Forelimb muscle (tissue), 1 donor: ENCODE measurements at regions not wholly inside any gene's neighbourhood (a gene's known extent, or its start where the extent isn't known, plus 50 kb on each side); places are given as distances from the start of the nearest gene placed in this dataset.

ENCODE experiments used
- DNase-seq: peaks from one replicate; pipeline ENCODE4 v3.0.0-alpha.2; 2013; ENCODE audit warnings: low read depth

DNA sequence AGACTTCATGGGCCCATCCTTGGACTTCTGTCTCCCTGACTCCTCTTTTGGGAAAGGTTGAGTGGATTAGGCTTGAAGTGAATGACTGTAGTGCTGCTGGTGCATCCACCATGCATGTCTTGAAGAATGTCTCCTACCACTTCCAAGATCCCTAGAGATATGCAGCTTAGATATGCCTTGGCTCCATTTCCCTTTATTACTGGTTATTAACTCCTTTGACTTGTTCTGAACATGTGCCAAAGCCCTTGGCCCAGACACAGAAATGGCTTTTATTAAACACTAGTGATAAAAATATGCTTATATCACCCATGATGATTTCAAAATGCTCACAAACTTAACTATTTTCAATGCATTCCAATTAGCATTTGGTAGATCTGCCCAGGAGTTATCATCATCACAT, 90.0 kb upstream of the SLC14A2 start:
- DNase-seq, result no peak

DNA sequence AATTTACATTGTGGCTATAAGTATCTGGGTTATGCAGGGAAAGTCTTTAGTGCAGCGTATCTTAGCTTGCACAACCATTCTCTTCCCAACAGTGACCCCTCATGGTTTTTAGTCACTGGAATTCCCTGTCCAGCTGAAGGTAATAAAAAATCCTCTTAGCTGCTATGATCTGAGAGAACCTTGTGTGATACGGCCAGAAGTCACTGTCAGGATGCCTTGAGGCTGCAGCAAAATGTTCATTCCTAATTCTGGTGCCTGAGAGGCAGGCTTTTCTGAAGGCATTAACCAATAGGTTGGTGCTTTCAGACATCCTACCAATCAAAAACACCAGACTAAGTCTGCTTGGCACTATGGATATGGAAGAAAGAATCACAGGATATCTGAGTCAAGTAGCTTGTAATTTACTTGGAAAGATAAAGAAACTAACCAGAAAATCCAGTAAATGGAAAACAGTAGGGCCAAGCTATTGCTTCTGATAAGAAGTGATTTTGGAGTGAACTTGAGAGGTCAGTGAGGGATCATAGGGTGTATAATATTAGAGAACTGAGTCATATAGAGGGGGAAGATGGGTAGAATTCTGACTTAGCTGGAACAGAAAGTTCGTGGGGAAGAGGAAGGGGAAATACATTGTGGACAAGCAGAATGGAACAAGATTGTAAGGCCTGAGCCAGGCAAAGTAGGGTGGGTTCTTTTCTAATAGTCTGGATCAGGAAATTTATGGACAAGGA, 89.0 kb upstream of the SLC14A2 start:
- peak; percentile 34 for DNase-seq

GRCh38 chr18:45527891-45528290, 87.4 kb upstream of the SLC14A2 start:
- no peak for DNase-seq

GRCh38 chr18:45528712-45529336, 86.5 kb upstream of the SLC14A2 start:
- DNase-seq, result no peak

- no peak for DNase-seq
Measured at GRCh38 chr18:45538444-45538843, 76.8 kb upstream of the SLC14A2 start.

DNA sequence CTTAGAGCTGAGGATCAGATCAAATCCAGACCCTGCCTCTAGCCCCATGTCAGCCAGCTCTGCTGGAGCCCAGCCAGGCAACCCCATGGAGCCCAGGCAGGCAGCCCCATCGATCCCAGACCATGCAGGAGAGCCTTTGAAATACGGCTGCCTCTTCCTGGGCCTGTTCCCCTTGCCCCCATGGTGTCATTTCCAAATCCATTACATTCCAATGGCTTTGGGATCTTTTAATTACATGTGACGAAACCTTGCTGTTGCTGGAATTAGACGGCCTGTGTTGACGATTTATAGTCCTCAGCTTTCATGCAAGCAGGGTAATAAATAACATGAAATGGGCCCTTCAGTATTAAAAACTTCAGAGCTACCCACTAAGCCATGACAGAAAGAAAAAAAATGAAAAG, 75.8 kb upstream of the SLC14A2 start:
- DNase-seq, result no peak

- no peak for DNase-seq
Measured at GRCh38 chr18:45540125-45540524, 75.2 kb upstream of the SLC14A2 start.

GRCh38 chr18:45541421-45541820, 73.9 kb upstream of the SLC14A2 start:
- DNase-seq, result no peak

GRCh38 chr18:45542043-45542442, 73.2 kb upstream of the SLC14A2 start:
- DNase-seq, result no peak

DNA sequence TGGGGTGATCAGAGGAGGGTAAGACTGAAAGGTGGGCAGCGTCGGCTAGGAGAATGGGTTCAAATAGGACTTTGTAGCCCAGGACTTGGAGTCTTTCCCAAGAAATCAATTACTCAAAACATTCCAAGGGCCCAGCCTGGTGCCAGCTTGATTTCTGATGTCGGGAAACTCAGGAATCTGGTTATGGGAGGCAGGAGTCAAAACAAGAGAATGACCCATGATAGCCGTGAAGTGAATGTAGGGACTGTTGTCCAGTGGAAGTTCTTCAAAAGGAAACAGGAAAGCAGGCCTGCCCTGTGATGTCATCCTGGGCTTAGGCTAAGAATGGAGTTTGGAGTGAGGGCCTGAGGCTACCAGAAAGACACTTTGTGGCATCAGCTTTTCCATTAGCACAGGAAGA, 67.4 kb upstream of the SLC14A2 start:
- no peak for DNase-seq

- no peak for DNase-seq
Measured at GRCh38 chr18:45548614-45549013, 66.7 kb upstream of the SLC14A2 start.

DNA sequence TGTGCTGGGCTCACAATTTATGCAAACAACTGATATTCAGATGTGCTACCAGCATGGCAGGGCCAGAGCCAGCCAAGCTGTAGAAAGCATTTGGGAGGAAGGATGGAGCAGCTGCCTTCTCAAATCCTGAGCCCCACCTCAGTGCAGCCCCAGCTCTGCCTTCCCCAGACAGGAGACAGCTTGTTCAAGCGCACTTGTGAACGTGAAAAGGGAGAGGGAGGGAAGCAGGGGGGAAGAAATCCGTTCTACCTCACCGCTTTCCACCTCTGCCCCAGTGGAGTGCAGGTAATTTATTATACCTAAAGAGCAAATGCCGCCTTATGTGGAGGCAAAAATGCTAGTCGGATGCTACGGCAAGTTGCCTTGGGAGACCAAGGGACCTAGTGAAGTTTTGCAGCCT, 66.0 kb upstream of the SLC14A2 start:
- DNase-seq, result no peak

GRCh38 chr18:45551142-45551815, 64.0 kb upstream of the SLC14A2 start:
- DNase-seq, result no peak

DNA sequence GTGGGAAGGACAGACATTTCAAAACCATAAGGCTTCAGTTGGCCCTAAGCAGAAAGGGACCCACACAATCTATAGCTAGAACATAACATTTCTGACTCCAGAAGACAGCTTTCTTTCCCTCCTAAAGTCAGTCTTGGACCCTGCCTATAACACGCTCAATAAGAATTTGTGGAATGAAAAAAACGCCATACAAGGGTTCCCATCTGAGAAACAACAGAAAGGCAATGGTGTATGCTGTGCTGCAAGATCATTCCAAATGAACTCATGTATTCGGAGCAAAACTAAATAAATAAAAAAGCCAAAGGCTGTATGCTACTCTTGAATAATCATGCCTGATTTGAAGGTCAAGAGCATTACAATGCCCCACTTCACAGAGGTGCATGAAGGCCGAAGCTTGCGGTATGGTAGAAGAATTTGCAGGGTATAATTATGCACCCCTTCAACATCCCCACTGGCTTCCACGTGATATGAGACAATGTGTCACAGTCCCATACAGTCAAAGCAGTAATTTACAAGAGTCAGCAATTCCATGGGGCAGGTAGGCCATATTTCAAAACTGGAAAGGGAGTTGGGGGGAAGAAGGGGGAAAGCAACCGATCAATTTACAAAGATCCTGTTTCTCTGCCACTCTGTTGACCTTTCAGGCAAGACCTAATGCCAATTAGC, 61.4 kb upstream of the SLC14A2 start:
- no peak for DNase-seq

DNA sequence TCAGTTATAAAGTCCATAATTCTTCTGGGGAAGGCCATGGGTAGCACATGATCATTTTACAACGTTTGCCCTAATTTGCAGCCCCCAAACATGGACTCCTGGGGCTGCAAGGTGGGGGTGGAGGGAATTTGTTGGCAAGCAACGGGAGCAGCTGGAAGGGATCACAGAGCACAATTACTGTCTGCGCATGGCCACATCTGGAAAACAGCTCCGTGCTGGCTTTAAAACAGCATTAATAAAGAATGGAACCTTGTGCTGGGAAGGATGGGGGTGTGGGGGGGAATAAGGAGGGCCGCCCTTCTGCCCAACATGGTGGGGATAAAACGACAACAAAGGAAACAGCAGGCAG, 60.9 kb upstream of the SLC14A2 start:
- DNase-seq, result peak; percentile 52

DNA sequence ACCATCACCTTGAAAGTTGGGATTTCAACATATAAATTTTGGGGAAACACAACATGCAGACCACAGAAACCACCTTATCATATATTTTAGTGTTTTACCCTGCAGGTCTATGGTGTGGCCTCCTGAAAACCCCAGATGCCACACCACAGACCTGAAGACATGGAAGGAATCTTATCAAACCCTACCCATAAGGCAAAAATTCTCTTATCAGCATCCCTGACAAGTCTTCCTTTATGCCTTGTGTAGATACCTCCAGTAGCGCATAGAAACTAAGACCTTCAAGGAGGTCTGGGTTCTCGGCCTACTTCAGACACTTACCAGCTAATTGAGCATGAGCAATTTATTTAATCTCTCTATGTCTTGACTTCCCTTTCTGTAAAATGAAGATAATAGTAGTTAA, 59.1 kb upstream of the SLC14A2 start:
- DNase-seq, result no peak

DNA sequence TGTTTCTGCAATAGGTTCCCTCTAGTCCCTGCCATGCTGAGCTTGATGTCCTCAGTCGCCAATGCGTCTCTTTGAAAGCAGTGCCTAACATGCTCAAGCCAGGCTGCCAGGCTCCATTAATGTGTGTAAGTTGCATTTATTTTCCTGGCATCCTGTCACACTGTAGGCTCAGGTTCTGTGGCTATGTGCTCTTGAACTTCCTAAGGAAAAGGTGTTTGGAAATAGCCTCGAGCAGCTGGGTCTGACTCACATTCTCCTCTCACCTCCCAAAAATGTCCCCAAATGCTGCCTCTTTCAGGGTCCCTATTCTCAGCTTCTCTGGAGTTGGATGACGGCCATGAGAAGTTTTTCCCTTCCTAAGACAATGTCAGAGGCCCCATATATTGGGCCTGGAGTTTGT, 58.0 kb upstream of the SLC14A2 start:
- DNase-seq, result no peak

DNA sequence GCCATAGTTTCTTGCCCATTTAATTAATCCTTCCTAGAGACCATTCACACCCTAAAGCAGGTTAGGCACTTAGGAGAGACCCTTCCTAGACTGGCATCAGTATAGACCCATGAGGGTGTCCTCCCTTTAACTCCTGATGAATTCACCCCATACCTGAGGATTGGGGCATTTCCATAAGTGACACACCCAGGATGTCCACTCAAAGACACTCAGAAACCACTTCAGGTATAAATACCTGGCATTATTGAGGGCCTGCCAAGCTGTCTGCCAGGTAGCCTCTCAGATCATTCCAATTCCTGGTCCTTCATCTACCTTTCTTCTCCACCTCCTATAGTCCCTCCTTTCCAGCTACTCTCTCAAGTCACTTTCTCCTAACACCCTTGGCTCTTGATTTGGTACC, 57.5 kb upstream of the SLC14A2 start:
- no peak for DNase-seq

GRCh38 chr18:45559258-45559657, 56.0 kb upstream of the SLC14A2 start:
- no peak for DNase-seq

DNA sequence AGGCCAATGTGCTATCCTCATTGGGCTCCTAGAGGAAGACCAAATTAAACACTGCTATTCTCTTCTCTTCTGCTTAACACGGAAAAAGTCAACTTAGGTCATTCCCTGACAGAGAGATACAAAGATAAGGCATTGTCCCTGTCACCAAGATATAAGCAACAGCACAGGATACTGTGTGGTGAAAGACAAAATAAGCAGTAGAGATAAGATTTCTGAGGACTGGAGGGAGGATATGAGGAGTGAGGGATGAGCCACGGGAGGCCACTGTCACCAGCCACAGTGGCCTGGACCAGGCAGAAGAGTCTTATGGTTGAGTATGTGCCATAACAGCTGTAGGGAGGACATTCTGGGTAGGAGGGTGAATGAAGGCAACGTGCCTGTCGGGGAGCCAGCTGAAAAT, 54.4 kb upstream of the SLC14A2 start:
- no peak for DNase-seq

GRCh38 chr18:45562567-45563479, 52.5 kb upstream of the SLC14A2 start:
- DNase-seq, result no peak
